ENCODE measurements at regions not wholly inside any gene's neighbourhood (a gene's known extent, or its start where the extent isn't known, plus 50 kb on each side); places are given as distances from the start of the nearest gene placed in this dataset.
A peak's percentile ranks its signal among the peaks of the same experiment; 100 is the strongest.

- Histone ChIP-seq H3K4me1 (ENCODE audit: control insufficient read depth in 2 of 3, insufficient read depth in 2 of 3, low read depth in 1 of 3, low read length in 3 of 3) (no peaks in the 10 kb centered on the region), H3K27ac (ENCODE audit: low read depth in 2 of 2, low read length in 2 of 2) (no peak overlapping the region), H3K9ac (ENCODE audit: low read length in 3 of 3) (no peak overlapping the region), H3K4me3 (ENCODE audit: low read length in 3 of 3) (no peak overlapping the region), H3K9me3 (ENCODE audit: control insufficient read depth in 2 of 3, insufficient read depth in 1 of 3, low read length in 3 of 3) (no peaks in the 10 kb centered on the region), H3K36me3 (ENCODE audit: control insufficient read depth in 2 of 3, insufficient read depth in 3 of 3, low read length in 3 of 3) (no peaks in the 10 kb centered on the region), H3K27me3 (ENCODE audit: control insufficient read depth, insufficient read depth, low read length) (no peaks in the 10 kb centered on the region)
- intact Hi-C loops (cut with DNase I): no loop called here
- TF ChIP-seq CTCF (IDR thresholded peaks at IDR 0.05; ENCODE audit: borderline replicate concordance, extremely low read depth, insufficient read depth): no peak
- DNase-seq (peak in 3 of 5 donors; percentile 11 to 35 (median 25)), FAIRE-seq (no peak)
Observed at GRCh38 chr2:196566961-196567666, 72.4 kb upstream of the CCDC150 start.

GRCh38 chr2:196568506-196568905 lies 71.0 kb upstream of the CCDC150 start:
- no peaks in the 10 kb centered on the region for H3K27me3 ChIP-seq (ENCODE audit: control insufficient read depth, insufficient read depth, low read length)
- H3K9me3 ChIP-seq (ENCODE audit: control insufficient read depth in 2 of 3, insufficient read depth in 1 of 3, low read length in 3 of 3): peaks cover 0 to 2% (median 0%) of the 10 kb centered on the region in 3 donors
- no peak overlapping the region for H3K9ac ChIP-seq (ENCODE audit: low read length in 3 of 3)
- FAIRE-seq (no peak), DNase-seq (no peak)
- intact Hi-C loops (cut with DNase I): no loop called here
- H3K4me1 ChIP-seq (ENCODE audit: control insufficient read depth in 2 of 3, insufficient read depth in 2 of 3, low read depth in 1 of 3, low read length in 3 of 3): no peaks in the 10 kb centered on the region
- H3K4me3 ChIP-seq (ENCODE audit: low read length in 3 of 3): no peak overlapping the region
- H3K36me3 ChIP-seq (ENCODE audit: control insufficient read depth in 2 of 3, insufficient read depth in 3 of 3, low read length in 3 of 3): no peaks in the 10 kb centered on the region
- TF ChIP-seq CTCF (IDR thresholded peaks at IDR 0.05; ENCODE audit: borderline replicate concordance, extremely low read depth, insufficient read depth): no peak
- H3K27ac ChIP-seq (ENCODE audit: low read depth in 2 of 2, low read length in 2 of 2): no peak overlapping the region

- H3K27me3 ChIP-seq (ENCODE audit: control insufficient read depth, insufficient read depth, low read length): no peaks in the 10 kb centered on the region
- H3K4me3 ChIP-seq (ENCODE audit: low read length in 3 of 3): no peak overlapping the region
- FAIRE-seq (no peak), DNase-seq (no peak)
- no peaks in the 10 kb centered on the region for H3K4me1 ChIP-seq (ENCODE audit: control insufficient read depth in 2 of 3, insufficient read depth in 2 of 3, low read depth in 1 of 3, low read length in 3 of 3)
- no peak overlapping the region for H3K27ac ChIP-seq (ENCODE audit: low read depth in 2 of 2, low read length in 2 of 2)
- intact Hi-C loops (cut with DNase I): no loop called here
- H3K9ac ChIP-seq (ENCODE audit: low read length in 3 of 3): no peak overlapping the region
- no peaks in the 10 kb centered on the region for H3K36me3 ChIP-seq (ENCODE audit: control insufficient read depth in 2 of 3, insufficient read depth in 3 of 3, low read length in 3 of 3)
- no peak for TF ChIP-seq CTCF (IDR thresholded peaks at IDR 0.05; ENCODE audit: borderline replicate concordance, extremely low read depth, insufficient read depth)
- H3K9me3 ChIP-seq (ENCODE audit: control insufficient read depth in 2 of 3, insufficient read depth in 1 of 3, low read length in 3 of 3): peaks cover 0 to 2% (median 0%) of the 10 kb centered on the region in 3 donors
Observed at GRCh38 chr2:196584903-196585302, 54.6 kb upstream of the CCDC150 start.
